ENCODE measurements at regions not wholly inside any gene's neighbourhood (a gene's known extent, or its start where the extent isn't known, plus 50 kb on each side); places are given as distances from the start of the nearest gene placed in this dataset.

DNA sequence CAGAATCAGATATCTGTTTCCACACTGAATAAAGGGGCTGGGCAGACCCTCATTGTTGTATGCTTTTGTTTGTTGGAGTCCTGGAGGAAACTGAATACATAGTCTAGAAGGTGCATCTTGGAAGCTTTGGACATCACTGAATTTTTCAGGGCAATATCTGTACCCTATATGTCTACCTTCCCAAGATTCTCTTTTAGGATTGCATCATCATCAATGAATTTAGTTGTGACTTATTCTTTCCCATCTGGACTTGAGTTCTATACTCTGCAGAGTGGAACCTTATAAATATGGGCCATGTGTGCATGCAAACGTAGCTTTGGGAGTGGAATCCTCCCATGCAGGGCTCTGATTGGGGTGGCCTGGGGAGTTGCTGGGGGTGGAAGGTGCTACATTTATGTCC lies 60.7 kb upstream of the PROKR2 start:
- TF ChIP-seq POLR2A (IDR thresholded peaks at IDR 0.05; ENCODE audit: low read length) (no peak), CTCF (IDR thresholded peaks at IDR 0.05) (no peak), RFX5 (IDR thresholded peaks at IDR 0.05) (no peak), CEBPB (IDR thresholded peaks at IDR 0.05) (no peak), TP53 (CRISPR knock-in tag; IDR thresholded peaks at IDR 0.05) (no peak), EP300 (IDR thresholded peaks at IDR 0.05) (no peak), JUN (IDR thresholded peaks at IDR 0.05) (no peak), BHLHE40 (IDR thresholded peaks at IDR 0.05; ENCODE audit: low read depth, low read length) (no peak), ESRRA (IDR thresholded peaks at IDR 0.05; ENCODE audit: borderline replicate concordance, low read length) (no peak), NR3C1 (IDR thresholded peaks at IDR 0.05) (no peak), MYC (IDR thresholded peaks at IDR 0.05; ENCODE audit: borderline replicate concordance, low read length) (no peak), RAD21 (conservative IDR thresholded peaks at IDR 0.05 in 1 of 2, IDR thresholded peaks at IDR 0.05 in 1 of 2) (no peak), HOXB13 (CRISPR knock-in tag; IDR thresholded peaks at IDR 0.05; ENCODE audit: low read depth) (no peak)
- TF ChIP-seq, protein P1, sequence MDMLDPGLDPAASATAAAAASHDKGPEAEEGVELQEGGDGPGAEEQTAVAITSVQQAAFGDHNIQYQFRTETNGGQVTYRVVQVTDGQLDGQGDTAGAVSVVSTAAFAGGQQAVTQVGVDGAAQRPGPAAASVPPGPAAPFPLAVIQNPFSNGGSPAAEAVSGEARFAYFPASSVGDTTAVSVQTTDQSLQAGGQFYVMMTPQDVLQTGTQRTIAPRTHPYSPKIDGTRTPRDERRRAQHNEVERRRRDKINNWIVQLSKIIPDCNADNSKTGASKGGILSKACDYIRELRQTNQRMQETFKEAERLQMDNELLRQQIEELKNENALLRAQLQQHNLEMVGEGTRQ (IDR thresholded peaks at IDR 0.05): no peak
